Loucy (cell line): ENCODE measurements at regions not wholly inside any gene's neighbourhood (a gene's known extent, or its start where the extent isn't known, plus 50 kb on each side); places are given as distances from the start of the nearest gene placed in this dataset.

Experiments
- H2AFZ ChIP-seq: fragments of 200-600 bp; sonication (generic); 2 replicates; pipeline ENCODE4 v1.6.0; 2016; ENCODE audit warnings: antibody characterized with exemption, mild to moderate bottlenecking, low read length, moderate library complexity
- H3F3A ChIP-seq: fragments of 200-600 bp; 2 replicates; pipeline ENCODE4 v1.6.0; 2016; ENCODE audit warnings: antibody characterized with exemption, low read depth, mild to moderate bottlenecking
- H3K27me3 ChIP-seq: fragments of 200-600 bp; sonication (generic); 2 replicates; pipeline ENCODE4 v1.6.1; 2014; ENCODE audit warnings: low read length, mild to moderate bottlenecking; ENCODE audit not compliant: insufficient read depth, poor library complexity, severe bottlenecking
- H3K36me3 ChIP-seq: fragments of 200-600 bp; sonication (generic); 2 replicates; pipeline ENCODE4 v1.6.1; 2016; ENCODE audit warnings: low read length; ENCODE audit not compliant: insufficient read depth
- H3K4me1 ChIP-seq: fragments of 200-600 bp; sonication (generic); 2 replicates; pipeline ENCODE4 v1.5.1; 2014; ENCODE audit warnings: low read length, mild to moderate bottlenecking; ENCODE audit not compliant: insufficient read depth, poor library complexity, severe bottlenecking
- H3K4me2 ChIP-seq: fragments of 200-600 bp; sonication (generic); 2 replicates; pipeline ENCODE4 v1.6.0; 2014; ENCODE audit warnings: antibody characterized with exemption, low read length, low read depth, mild to moderate bottlenecking; ENCODE audit not compliant: poor library complexity, severe bottlenecking
- H3K4me3 ChIP-seq: fragments of 200-600 bp; sonication (generic); 2 replicates; pipeline ENCODE4 v1.5.1; 2014; ENCODE audit warnings: low read length, mild to moderate bottlenecking, mixed read lengths; ENCODE audit not compliant: poor library complexity, severe bottlenecking
- H3K79me2 ChIP-seq: fragments of 200-600 bp; sonication (generic); 2 replicates; pipeline ENCODE4 v1.6.1; 2014; ENCODE audit warnings: low read length; ENCODE audit not compliant: insufficient read depth
- H3K9ac ChIP-seq: fragments of 200-600 bp; sonication (generic); 2 replicates; pipeline ENCODE4 v1.6.0; 2014; ENCODE audit warnings: mild to moderate bottlenecking, low read depth, low read length, moderate library complexity; ENCODE audit not compliant: poor library complexity, severe bottlenecking
- H3K9me2 ChIP-seq: fragments of 200-600 bp; sonication (generic); replicated peaks from 2 replicates; pipeline ENCODE4 v1.6.1; 2016; ENCODE audit warnings: low read depth, low read length, mixed read lengths
- H3K9me3 ChIP-seq: fragments of 200-600 bp; sonication (generic); 2 replicates; pipeline ENCODE4 v1.6.1; 2014; ENCODE audit warnings: mild to moderate bottlenecking, antibody characterized with exemption, low read length, low read depth; ENCODE audit not compliant: insufficient read depth
- H4K20me1 ChIP-seq: fragments of 200-600 bp; sonication (generic); 2 replicates; pipeline ENCODE4 v1.6.0; 2014; ENCODE audit warnings: antibody characterized with exemption, low read length, mild to moderate bottlenecking; ENCODE audit not compliant: insufficient read depth, poor library complexity, severe bottlenecking
- CTCF ChIP-seq: fragments of 200-600 bp; sonication (generic); conservative IDR thresholded peaks from 2 replicates; pipeline ENCODE4 v1.5.1; 2014; ENCODE audit warnings: mild to moderate bottlenecking, antibody characterized with exemption, low read length
- EZH2phosphoT487 ChIP-seq: fragments of 200-600 bp; IDR thresholded peaks from 2 replicates; pipeline ENCODE4 v1.6.1; 2018; ENCODE audit warnings: antibody characterized with exemption, mild to moderate bottlenecking, moderate library complexity, borderline replicate concordance

DNA sequence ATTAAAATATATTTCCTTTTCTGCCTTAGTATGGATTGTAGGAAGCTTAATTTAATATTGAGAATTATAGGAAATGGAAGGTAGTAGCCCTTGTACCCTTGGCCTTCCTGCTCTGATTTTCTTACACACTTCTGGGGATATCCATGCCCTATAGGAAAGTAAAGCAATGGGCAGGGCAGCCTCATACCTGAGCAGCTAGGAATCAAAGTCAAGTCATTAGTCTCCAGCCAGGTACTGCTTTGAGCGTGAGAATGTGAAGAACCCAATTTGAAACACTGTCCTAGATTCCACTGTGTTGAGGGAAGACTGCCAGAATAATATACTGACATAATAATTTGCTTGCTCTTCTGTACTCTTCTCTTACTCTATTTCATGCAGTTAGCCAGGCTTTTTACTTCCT lies 51.0 kb upstream of the L3MBTL3 start:
- no peaks in the 10 kb centered on the region for H3K36me3 ChIP-seq
- no peak overlapping the region for H2AFZ ChIP-seq
- H3K4me1 ChIP-seq: no peaks in the 10 kb centered on the region
- H4K20me1 ChIP-seq: no peaks in the 10 kb centered on the region
- no peak overlapping the region for H3K4me2 ChIP-seq
- H3K4me3 ChIP-seq: no peak overlapping the region
- H3K79me2 ChIP-seq: no peaks in the 10 kb centered on the region
- H3K9ac ChIP-seq: no peak overlapping the region
- H3K27me3 ChIP-seq: no peaks in the 10 kb centered on the region
- no peaks in the 10 kb centered on the region for H3K9me3 ChIP-seq
- no peaks in the 10 kb centered on the region for H3F3A ChIP-seq
- TF ChIP-seq CTCF: no peak
- no peak for TF ChIP-seq EZH2phosphoT487
- H3K9me2 ChIP-seq: no peaks in the 10 kb centered on the region

GRCh38 chr6:129966125-129966524 lies 52.3 kb upstream of the L3MBTL3 start:
- no peak overlapping the region for H3K9ac ChIP-seq
- no peaks in the 10 kb centered on the region for H3K79me2 ChIP-seq
- H3K4me3 ChIP-seq: no peak overlapping the region
- H3K36me3 ChIP-seq: no peaks in the 10 kb centered on the region
- no peaks in the 10 kb centered on the region for H3K4me1 ChIP-seq
- H3K9me2 ChIP-seq: no peaks in the 10 kb centered on the region
- H3K27me3 ChIP-seq: no peaks in the 10 kb centered on the region
- H2AFZ ChIP-seq: no peak overlapping the region
- no peak overlapping the region for H3K4me2 ChIP-seq
- H4K20me1 ChIP-seq: no peaks in the 10 kb centered on the region
- H3K9me3 ChIP-seq: no peaks in the 10 kb centered on the region
- no peaks in the 10 kb centered on the region for H3F3A ChIP-seq
- TF ChIP-seq EZH2phosphoT487 (no peak), CTCF (no peak)

DNA sequence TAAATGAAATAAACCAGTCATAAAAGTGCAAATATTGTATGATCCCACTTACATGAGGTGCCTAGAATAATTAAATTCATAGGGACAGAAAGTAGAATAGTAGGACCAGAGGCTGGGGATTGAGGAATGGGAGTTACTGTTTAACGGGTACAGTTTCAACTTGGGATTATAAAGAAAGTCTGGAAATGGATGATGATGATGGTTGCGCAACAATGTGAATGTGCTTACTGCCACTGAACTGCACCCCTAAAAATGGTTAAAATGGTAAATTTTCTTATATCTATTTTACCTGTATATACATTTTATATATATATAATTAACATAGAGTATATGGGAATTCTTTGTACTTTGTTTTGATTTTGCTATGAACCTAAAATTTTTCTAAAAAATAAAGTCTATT lies 53.3 kb upstream of the L3MBTL3 start:
- Histone ChIP-seq H3K79me2 (no peaks in the 10 kb centered on the region), H3K4me2 (no peak overlapping the region), H3K27me3 (no peaks in the 10 kb centered on the region), H3F3A (no peaks in the 10 kb centered on the region), H4K20me1 (no peaks in the 10 kb centered on the region), H2AFZ (no peak overlapping the region), H3K9me3 (no peaks in the 10 kb centered on the region), H3K4me3 (no peak overlapping the region), H3K36me3 (no peaks in the 10 kb centered on the region), H3K9ac (no peak overlapping the region), H3K4me1 (no peaks in the 10 kb centered on the region), H3K9me2 (no peaks in the 10 kb centered on the region)
- TF ChIP-seq CTCF (no peak), EZH2phosphoT487 (no peak)
